HCT116 (cell line): ENCODE measurements at regions not wholly inside any gene's neighbourhood (a gene's known extent, or its start where the extent isn't known, plus 50 kb on each side); places are given as distances from the start of the nearest gene placed in this dataset.

Experiments
- ATAC-seq: fragments of 200-7000 bp; cut with Tn5 transposase; 2 replicates; pipeline ENCODE4 v1.9.1; 2020; ENCODE audit warnings: mild to moderate bottlenecking, moderate library complexity
- BruUV-seq: library from RNA; stranded (reverse); fragments of 400-500 nt; replicated peaks from 2 replicates; lab custom pipeline; 2021; lab: Mats Ljungman, UMichigan
- CTCF ChIA-PET: fragments of 300-600 bp; sonication (Branson Sonifier 250); formaldehyde crosslinking; loops from one replicate; lab custom pipeline; 2021; ENCODE audit warnings: antibody characterized with exemption; lab: Charles Lee
- POLR2A ChIA-PET: fragments of 300-600, 350-600 bp; sonication (Branson Sonifier 250); formaldehyde crosslinking; loops from one replicate; lab custom pipeline; 2021; ENCODE audit warnings: antibody characterized with exemption; lab: Charles Lee
- RAD21 ChIA-PET, 2 experiments: fragments of 300-600 bp; sonication (Branson Sonifier 250); formaldehyde crosslinking; loops; one replicate each; lab custom pipeline; 2023; ENCODE audit warnings: low total read pairs in 2 of 2; ENCODE audit not compliant: uncharacterized antibody in 2 of 2, unreplicated experiment in 2 of 2, low non-redundant PET in 1 of 2; lab: Charles Lee
- DNase-seq: peaks from one replicate; pipeline ENCODE4 v3.0.0-alpha.2; 2010; ENCODE audit warnings: low read depth, low spot score
- H2AFZ ChIP-seq: fragments of 200-600 bp; shearing (Covaris generic), sonication (generic); 2 replicates; pipeline ENCODE4 v1.6.1; 2017; ENCODE audit warnings: low read depth, mixed run types, mixed read lengths, antibody characterized with exemption, low read length; ENCODE audit not compliant: poor library complexity, severe bottlenecking
- H3K27ac ChIP-seq: 2 replicates; pipeline ENCODE4 v1.5.1; 2012; ENCODE audit warnings: low read depth, low read length
- H3K27me3 ChIP-seq: fragments of 200-600 bp; sonication (generic); 2 replicates; pipeline ENCODE4 v1.6.1; 2016; ENCODE audit warnings: mixed run types, low read length, mixed read lengths; ENCODE audit not compliant: insufficient read depth
- H3K36me3 ChIP-seq, 2 experiments: fragments of 200-500 bp in 1 of 2; fragments of 200-600 bp in 1 of 2; sonication (Bioruptor generic) in 1 of 2; sonication (generic) in 1 of 2; 2 replicates each; pipeline versions ENCODE4 v1.5.1 to v1.6.1; 2014 to 2016; ENCODE audit warnings: low read length in 2 of 2, inconsistent platforms in 1 of 2, mixed read lengths in 1 of 2, mixed run types in 1 of 2; ENCODE audit not compliant: insufficient read depth in 2 of 2, control insufficient read depth in 1 of 2
- H3K4me1 ChIP-seq, 2 experiments: fragments of 200-600 bp in 1 of 2; sonication (generic) in 1 of 2; 2 replicates each; pipeline versions ENCODE4 v1.5.1 to v1.6.1; 2012 to 2017; ENCODE audit warnings: low read length in 2 of 2, inconsistent platforms in 1 of 2, mild to moderate bottlenecking in 1 of 2, mixed read lengths in 1 of 2, mixed run types in 1 of 2, moderate library complexity in 1 of 2; ENCODE audit not compliant: insufficient read depth in 2 of 2, control insufficient read depth in 1 of 2
- H3K4me2 ChIP-seq: fragments of 200-600 bp; sonication (generic); 2 replicates; pipeline ENCODE4 v1.6.1; 2017; ENCODE audit warnings: mixed run types, low read length, mixed read lengths
- H3K4me3 ChIP-seq, 2 experiments: fragments of 200-600 bp in 1 of 2; sonication (generic) in 1 of 2; replicated peaks in 1 of 2; 2 replicates each; pipeline ENCODE4 v1.5.1; 2011 to 2016; ENCODE audit warnings: low read length in 2 of 2, control low read depth in 1 of 2, low read depth in 1 of 2, mild to moderate bottlenecking in 1 of 2, mixed read lengths in 1 of 2, mixed run types in 1 of 2
- H3K79me2 ChIP-seq: fragments of 200-600 bp; sonication (generic); 2 replicates; pipeline ENCODE4 v1.6.1; 2017; ENCODE audit warnings: mild to moderate bottlenecking, mixed run types, low read length, moderate library complexity, mixed read lengths; ENCODE audit not compliant: insufficient read depth
- H3K9ac ChIP-seq: fragments of 200-600 bp; sonication (generic); 2 replicates; pipeline ENCODE4 v1.6.1; 2016; ENCODE audit warnings: low read length, mixed read lengths
- H3K9me2 ChIP-seq: fragments of 200-600 bp; sonication (generic), shearing (Covaris generic); 2 replicates; pipeline ENCODE4 v1.6.1; 2017; ENCODE audit warnings: mixed run types, mild to moderate bottlenecking, moderate library complexity; ENCODE audit not compliant: insufficient read depth
- H3K9me3 ChIP-seq, 2 experiments: fragments of 200-500 bp in 1 of 2; fragments of 200-600 bp in 1 of 2; sonication (Bioruptor generic) in 1 of 2; sonication (generic) in 1 of 2; 2 replicates each; pipeline ENCODE4 v1.6.1; 2014 to 2017; ENCODE audit warnings: low read length in 2 of 2, mixed read lengths in 2 of 2, inconsistent platforms in 1 of 2, low read depth in 1 of 2, mild to moderate bottlenecking in 1 of 2, mixed run types in 1 of 2, moderate library complexity in 1 of 2; ENCODE audit not compliant: control insufficient read depth in 1 of 2, insufficient read depth in 1 of 2
- H4K20me1 ChIP-seq: fragments of 200-600 bp; sonication (generic), shearing (Covaris generic); 2 replicates; pipeline ENCODE4 v1.6.1; 2017; ENCODE audit warnings: mixed run types, mild to moderate bottlenecking, moderate library complexity; ENCODE audit not compliant: insufficient read depth
- EGR1 ChIP-seq: IDR thresholded peaks from 2 replicates; pipeline ENCODE4 v1.6.1; 2012; ENCODE audit warnings: low read depth
- ELF1 ChIP-seq: IDR thresholded peaks from 2 replicates; pipeline ENCODE4 v1.6.1; 2012; ENCODE audit warnings: low read depth, borderline replicate concordance
- JUND ChIP-seq: IDR thresholded peaks from 2 replicates; pipeline ENCODE4 v1.6.1; 2012
- MAX ChIP-seq: IDR thresholded peaks from 2 replicates; pipeline ENCODE4 v1.6.1; 2012
- POLR2A ChIP-seq: IDR thresholded peaks from 2 replicates; pipeline ENCODE4 v1.7.0; 2011; ENCODE audit warnings: borderline replicate concordance; ENCODE audit not compliant: insufficient read depth, insufficient read length; ENCODE audit errors: extremely low read depth
- POLR2AphosphoS5 ChIP-seq: IDR thresholded peaks from 2 replicates; pipeline ENCODE4 v1.6.1; 2011; ENCODE audit warnings: mild to moderate bottlenecking, low read depth, low read length, moderate library complexity
- ZFX ChIP-seq: fragments of 450-650 bp; IDR thresholded peaks from 2 replicates; pipeline ENCODE4 v1.6.1; 2017
- intact Hi-C: fragments of 100-400 bp; cut with micrococcal nuclease; formaldehyde crosslinking; loops from 2 replicates; pipeline ENCODE4 v1.10.0; 2022
- TF ChIP-seq, protein P1 (sequence below): IDR thresholded peaks from 2 replicates; pipeline ENCODE4 v1.6.1; 2012; ENCODE audit warnings: low read depth
- TF ChIP-seq, protein P2 (sequence below), 3 experiments: fragments of 200-600 bp in 1 of 3; sonication (generic) in 1 of 3; IDR thresholded peaks in 2 of 3; conservative IDR thresholded peaks in 1 of 3; 2 replicates each; pipeline ENCODE4 v1.5.1; 2012 to 2017; ENCODE audit warnings: low read depth in 2 of 3, low read length in 2 of 3, antibody characterized with exemption in 1 of 3, borderline replicate concordance in 1 of 3, control low read depth in 1 of 3, mild to moderate bottlenecking in 1 of 3, mixed read lengths in 1 of 3, mixed run types in 1 of 3, moderate library complexity in 1 of 3; ENCODE audit not compliant: insufficient read depth in 1 of 3

GRCh38 chr5:167796672-167797071 is 494.8 kb upstream of the WWC1 start:
- ChIA-PET RAD21 (no interaction called here), CTCF (no interaction called here), POLR2A (no interaction called here)
- H3K9me2 ChIP-seq: no peaks in the 10 kb centered on the region
- ATAC-seq: no peak
- no TSS peak for BruUV-seq
- no peaks in the 10 kb centered on the region for H4K20me1 ChIP-seq
- no peak overlapping the region for H3K27ac ChIP-seq
- no peaks in the 10 kb centered on the region for H3K36me3 ChIP-seq
- H3K9ac ChIP-seq: no peak overlapping the region
- no peak overlapping the region for H2AFZ ChIP-seq
- intact Hi-C loops: no loop called here
- no peaks in the 10 kb centered on the region for H3K79me2 ChIP-seq
- H3K4me2 ChIP-seq: no peak overlapping the region
- H3K9me3 ChIP-seq: no peaks in the 10 kb centered on the region
- peaks cover 20% of the 10 kb centered on the region for H3K27me3 ChIP-seq
- no peak overlapping the region for H3K4me3 ChIP-seq
- H3K4me1 ChIP-seq: no peaks in the 10 kb centered on the region
- no peak for DNase-seq
- TF ChIP-seq MAX (no peak), EGR1 (no peak), ZFX (no peak), POLR2AphosphoS5 (no peak), ELF1 (no peak), POLR2A (no peak), JUND (no peak)
- TF ChIP-seq, protein P1, sequence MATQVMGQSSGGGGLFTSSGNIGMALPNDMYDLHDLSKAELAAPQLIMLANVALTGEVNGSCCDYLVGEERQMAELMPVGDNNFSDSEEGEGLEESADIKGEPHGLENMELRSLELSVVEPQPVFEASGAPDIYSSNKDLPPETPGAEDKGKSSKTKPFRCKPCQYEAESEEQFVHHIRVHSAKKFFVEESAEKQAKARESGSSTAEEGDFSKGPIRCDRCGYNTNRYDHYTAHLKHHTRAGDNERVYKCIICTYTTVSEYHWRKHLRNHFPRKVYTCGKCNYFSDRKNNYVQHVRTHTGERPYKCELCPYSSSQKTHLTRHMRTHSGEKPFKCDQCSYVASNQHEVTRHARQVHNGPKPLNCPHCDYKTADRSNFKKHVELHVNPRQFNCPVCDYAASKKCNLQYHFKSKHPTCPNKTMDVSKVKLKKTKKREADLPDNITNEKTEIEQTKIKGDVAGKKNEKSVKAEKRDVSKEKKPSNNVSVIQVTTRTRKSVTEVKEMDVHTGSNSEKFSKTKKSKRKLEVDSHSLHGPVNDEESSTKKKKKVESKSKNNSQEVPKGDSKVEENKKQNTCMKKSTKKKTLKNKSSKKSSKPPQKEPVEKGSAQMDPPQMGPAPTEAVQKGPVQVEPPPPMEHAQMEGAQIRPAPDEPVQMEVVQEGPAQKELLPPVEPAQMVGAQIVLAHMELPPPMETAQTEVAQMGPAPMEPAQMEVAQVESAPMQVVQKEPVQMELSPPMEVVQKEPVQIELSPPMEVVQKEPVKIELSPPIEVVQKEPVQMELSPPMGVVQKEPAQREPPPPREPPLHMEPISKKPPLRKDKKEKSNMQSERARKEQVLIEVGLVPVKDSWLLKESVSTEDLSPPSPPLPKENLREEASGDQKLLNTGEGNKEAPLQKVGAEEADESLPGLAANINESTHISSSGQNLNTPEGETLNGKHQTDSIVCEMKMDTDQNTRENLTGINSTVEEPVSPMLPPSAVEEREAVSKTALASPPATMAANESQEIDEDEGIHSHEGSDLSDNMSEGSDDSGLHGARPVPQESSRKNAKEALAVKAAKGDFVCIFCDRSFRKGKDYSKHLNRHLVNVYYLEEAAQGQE: no peak
- TF ChIP-seq, protein P2, sequence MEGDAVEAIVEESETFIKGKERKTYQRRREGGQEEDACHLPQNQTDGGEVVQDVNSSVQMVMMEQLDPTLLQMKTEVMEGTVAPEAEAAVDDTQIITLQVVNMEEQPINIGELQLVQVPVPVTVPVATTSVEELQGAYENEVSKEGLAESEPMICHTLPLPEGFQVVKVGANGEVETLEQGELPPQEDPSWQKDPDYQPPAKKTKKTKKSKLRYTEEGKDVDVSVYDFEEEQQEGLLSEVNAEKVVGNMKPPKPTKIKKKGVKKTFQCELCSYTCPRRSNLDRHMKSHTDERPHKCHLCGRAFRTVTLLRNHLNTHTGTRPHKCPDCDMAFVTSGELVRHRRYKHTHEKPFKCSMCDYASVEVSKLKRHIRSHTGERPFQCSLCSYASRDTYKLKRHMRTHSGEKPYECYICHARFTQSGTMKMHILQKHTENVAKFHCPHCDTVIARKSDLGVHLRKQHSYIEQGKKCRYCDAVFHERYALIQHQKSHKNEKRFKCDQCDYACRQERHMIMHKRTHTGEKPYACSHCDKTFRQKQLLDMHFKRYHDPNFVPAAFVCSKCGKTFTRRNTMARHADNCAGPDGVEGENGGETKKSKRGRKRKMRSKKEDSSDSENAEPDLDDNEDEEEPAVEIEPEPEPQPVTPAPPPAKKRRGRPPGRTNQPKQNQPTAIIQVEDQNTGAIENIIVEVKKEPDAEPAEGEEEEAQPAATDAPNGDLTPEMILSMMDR (IDR thresholded peaks at IDR 0.05 in 2 of 3, conservative IDR thresholded peaks at IDR 0.05 in 1 of 3; ENCODE audit: borderline replicate concordance in 1 of 3, insufficient read depth in 1 of 3, low read depth in 2 of 3, low read length in 2 of 3): no peak
- TF ChIP-seq, all 23 proteins: peak for 0
